GM12874 (cell line): ENCODE measurements at regions not wholly inside any gene's neighbourhood (a gene's known extent, or its start where the extent isn't known, plus 50 kb on each side); places are given as distances from the start of the nearest gene placed in this dataset.

Source experiments
- TF ChIP-seq, protein P1 (sequence below): IDR thresholded peaks from 2 replicates; pipeline ENCODE4 v1.5.1; 2011; ENCODE audit warnings: low read depth, mild to moderate bottlenecking, control low read depth, low read length, moderate library complexity; ENCODE audit not compliant: insufficient read depth

DNA sequence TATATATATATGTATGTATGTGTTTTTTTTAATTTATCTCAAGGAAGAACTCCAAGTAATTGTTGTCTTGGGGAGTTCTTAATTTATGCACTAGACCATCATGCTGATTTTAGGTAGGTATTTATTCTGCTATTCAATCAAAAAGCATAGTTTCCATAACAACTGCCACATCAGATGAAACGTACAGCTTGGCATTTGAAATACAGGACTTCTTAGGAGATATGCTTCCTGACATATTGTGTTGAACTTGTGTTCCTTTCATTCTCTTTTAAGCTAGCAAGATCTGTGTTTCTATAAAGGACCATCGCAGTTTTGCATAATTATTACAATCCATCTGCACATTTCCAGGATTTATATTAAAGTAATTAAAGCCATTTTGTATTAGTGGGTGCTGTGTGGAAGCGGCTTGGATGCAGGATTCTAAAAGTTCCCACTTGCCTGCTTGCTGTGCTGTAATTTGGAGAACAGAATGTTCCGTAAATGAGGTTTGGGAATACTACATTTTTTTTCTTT is 343.5 kb upstream of the FANCL start:
- TF ChIP-seq, protein P1, sequence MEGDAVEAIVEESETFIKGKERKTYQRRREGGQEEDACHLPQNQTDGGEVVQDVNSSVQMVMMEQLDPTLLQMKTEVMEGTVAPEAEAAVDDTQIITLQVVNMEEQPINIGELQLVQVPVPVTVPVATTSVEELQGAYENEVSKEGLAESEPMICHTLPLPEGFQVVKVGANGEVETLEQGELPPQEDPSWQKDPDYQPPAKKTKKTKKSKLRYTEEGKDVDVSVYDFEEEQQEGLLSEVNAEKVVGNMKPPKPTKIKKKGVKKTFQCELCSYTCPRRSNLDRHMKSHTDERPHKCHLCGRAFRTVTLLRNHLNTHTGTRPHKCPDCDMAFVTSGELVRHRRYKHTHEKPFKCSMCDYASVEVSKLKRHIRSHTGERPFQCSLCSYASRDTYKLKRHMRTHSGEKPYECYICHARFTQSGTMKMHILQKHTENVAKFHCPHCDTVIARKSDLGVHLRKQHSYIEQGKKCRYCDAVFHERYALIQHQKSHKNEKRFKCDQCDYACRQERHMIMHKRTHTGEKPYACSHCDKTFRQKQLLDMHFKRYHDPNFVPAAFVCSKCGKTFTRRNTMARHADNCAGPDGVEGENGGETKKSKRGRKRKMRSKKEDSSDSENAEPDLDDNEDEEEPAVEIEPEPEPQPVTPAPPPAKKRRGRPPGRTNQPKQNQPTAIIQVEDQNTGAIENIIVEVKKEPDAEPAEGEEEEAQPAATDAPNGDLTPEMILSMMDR, result no peak

DNA sequence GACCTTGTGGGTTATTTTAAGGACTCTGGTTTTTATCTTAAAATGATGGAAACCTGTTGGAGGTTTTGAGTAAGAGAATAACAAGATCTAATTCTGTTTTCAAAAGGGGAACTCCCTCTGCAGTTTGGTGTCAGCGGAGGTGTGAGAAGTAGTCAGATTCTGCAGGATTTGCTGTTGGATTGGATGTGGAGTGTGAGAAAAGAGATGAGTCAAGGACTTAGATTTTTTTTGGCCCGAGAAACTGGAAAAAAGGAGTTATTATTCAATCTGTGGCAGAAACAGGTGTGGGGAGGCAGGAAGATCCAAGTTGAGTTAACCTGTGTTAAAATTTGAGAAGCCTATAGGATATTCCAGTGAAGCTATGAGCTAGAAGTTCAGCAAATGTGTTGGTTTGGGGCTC is 337.2 kb upstream of the FANCL start:
- TF ChIP-seq, protein P1, result no peak

DNA sequence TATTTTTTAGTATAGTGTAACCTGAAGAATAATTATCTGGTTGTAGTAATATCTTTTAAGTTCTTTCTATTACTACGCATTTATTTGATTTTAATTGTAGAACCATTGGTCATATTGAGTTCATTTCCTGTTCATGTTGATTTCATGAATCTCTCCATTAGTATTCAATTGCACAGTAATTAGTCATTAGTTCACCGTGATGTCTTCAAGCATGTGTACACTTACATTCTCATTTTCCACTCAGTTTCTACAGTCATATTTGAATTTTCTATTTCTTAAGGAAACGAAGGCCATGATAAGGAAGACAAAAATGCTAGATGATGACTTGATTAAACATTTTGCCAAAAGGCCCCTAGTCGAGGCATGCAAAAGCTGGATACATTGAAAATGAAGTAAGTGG is 333.7 kb upstream of the FANCL start:
- TF ChIP-seq, protein P1, result no peak

DNA sequence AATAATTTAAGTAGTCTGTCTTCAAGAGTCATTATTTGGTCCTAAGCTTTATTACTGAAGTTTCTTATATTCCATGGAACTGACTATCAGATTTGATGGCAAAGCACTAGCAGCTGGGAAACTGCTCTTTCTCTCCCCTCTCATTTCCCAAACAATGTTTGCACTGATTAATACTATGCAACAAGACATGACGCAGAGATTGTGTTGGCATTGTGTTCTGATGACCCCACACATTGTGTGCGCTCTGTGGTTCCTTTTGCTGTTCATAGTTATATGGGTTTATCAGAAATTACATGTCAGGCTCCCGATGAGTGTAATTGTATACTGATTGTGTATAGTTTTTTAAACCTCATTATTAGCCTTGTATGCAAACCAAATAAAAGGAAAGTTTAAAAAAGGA is 331.6 kb upstream of the FANCL start:
- TF ChIP-seq, protein P1, result no peak

DNA sequence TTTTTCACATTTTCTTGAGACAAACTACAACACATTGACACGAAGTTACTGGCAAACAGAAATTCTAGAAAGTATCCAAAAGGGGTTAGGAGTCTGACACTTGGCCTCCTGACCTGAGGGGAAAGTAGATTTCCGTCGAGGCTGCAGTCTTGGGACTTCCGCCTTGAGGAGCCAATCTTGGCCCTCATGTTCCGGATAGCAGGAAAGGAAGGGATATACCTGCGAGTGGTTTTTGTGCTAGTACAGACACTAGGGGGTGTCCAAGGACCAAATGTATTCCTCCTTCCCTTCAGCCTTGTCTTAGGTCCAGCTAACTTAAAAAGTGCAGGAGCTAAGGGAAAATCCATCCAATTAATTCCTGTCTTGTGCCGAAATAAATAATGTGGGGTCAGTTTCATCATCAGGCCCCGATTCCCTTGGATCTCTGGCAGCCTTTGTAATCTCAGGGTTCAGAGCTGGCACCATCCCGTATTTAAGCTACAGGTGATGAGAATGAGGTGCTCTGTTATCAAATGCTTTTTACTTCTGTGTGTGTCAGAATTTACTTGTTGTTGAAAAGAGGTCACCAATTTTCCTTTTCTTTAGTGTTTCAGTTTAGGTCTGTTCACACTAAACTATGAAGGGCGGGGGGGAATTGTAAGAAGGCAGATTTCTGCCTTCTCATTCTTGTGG is 330.2 kb upstream of the FANCL start:
- TF ChIP-seq, protein P1, result peak; percentile 48

DNA sequence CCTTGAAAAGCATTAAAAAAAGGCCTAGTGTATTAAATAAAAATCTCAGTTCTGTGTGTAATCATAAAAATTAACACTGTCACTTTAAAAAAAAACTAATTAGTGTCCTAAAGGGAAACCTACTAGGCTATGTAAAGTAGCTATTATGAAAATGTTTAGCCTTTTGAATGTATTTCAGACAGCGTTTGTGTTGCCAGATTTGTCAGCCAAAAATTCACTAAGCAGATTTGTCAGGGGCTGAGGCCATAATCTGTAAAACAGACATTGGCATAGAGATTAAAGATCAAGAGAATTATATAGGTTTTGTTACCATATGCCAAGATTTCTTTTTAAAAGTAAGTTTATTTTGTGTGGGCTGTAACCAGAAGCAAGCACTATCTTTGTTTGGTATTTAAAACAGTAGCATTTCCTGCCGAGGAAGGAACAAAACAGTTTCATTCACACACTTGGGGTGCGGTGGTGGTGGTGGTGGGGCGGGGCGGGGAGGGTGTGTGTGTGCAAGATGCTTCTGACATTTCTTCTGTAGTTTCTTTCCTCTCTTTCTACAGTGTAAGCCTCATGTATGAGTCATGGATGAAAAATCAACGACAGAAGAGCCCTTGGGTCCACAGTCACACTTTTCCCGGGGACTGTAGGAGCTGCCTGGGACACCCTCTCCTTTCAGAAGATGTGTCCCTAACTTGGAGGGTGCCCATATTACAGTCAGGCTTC is 328.5 kb upstream of the FANCL start:
- TF ChIP-seq, protein P1, result no peak

DNA sequence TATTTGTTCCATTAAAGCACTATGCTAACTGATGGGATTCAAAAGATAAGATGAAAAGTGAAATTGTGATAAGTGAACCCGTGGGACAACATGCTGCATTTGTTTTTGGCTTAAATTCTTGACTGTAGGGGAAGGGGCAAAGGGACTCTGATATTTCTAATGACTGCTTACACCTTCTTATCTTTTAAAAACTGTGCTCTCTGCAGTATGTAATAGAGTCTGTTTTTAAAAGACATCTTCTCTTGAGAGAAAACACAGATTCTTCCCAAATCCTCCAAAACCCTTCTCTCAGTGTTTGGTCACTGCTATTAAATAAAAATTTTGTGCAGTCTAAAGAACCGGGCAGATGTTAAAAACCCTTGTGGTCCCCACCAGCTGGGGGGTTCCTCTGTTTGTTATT is 327.8 kb upstream of the FANCL start:
- TF ChIP-seq, protein P1, result no peak
